Calu3 (cell line): ENCODE measurements at regions not wholly inside any gene's neighbourhood (a gene's known extent, or its start where the extent isn't known, plus 50 kb on each side); places are given as distances from the start of the nearest gene placed in this dataset.

Experiments used
- BruUV-seq: library from RNA; stranded (reverse); fragments of 400-500 nt; replicated peaks from 2 replicates; lab custom pipeline; 2021; lab: Mats Ljungman, UMichigan
- CTCF ChIA-PET: fragments of 300-600 bp; sonication (Branson Sonifier 250); formaldehyde crosslinking; loops from one replicate; lab custom pipeline; 2022; ENCODE audit warnings: antibody characterized with exemption; lab: Charles Lee
- DNase-seq: peaks from one replicate; pipeline ENCODE4 v3.0.0; 2022
- H3K27ac Mint-ChIP-seq: one replicate; pipeline ENCODE4 v1.8.0; 2022; ENCODE audit warnings: mixed read lengths; ENCODE audit not compliant: unreplicated experiment
- H3K27me3 Mint-ChIP-seq: one replicate; pipeline ENCODE4 v1.8.0; 2022; ENCODE audit warnings: mixed read lengths; ENCODE audit not compliant: unreplicated experiment
- H3K36me3 Mint-ChIP-seq: one replicate; pipeline ENCODE4 v1.8.0; 2022; ENCODE audit warnings: mild to moderate bottlenecking, moderate library complexity, mixed read lengths; ENCODE audit not compliant: insufficient read depth, unreplicated experiment
- H3K4me1 Mint-ChIP-seq: one replicate; pipeline ENCODE4 v1.8.0; 2022; ENCODE audit warnings: mild to moderate bottlenecking, low read depth, mixed read lengths; ENCODE audit not compliant: unreplicated experiment
- H3K4me3 Mint-ChIP-seq: one replicate; pipeline ENCODE4 v1.8.0; 2022; ENCODE audit warnings: mild to moderate bottlenecking, low read depth, moderate library complexity, mixed read lengths; ENCODE audit not compliant: unreplicated experiment
- H3K9me3 Mint-ChIP-seq: one replicate; pipeline ENCODE4 v1.8.0; 2022; ENCODE audit warnings: low read depth, mixed read lengths; ENCODE audit not compliant: unreplicated experiment
- intact Hi-C: fragments of 100-400 bp; cut with micrococcal nuclease; formaldehyde crosslinking; loops from one replicate; pipeline ENCODE4 v1.10.0; 2022; ENCODE audit not compliant: unreplicated experiment
- TF ChIP-seq, protein P1 (sequence below): fragments of 200-600 bp; IDR thresholded peaks from one replicate; pipeline ENCODE4 v1.8.0; 2022; ENCODE audit warnings: antibody characterized with exemption; ENCODE audit not compliant: unreplicated experiment

DNA sequence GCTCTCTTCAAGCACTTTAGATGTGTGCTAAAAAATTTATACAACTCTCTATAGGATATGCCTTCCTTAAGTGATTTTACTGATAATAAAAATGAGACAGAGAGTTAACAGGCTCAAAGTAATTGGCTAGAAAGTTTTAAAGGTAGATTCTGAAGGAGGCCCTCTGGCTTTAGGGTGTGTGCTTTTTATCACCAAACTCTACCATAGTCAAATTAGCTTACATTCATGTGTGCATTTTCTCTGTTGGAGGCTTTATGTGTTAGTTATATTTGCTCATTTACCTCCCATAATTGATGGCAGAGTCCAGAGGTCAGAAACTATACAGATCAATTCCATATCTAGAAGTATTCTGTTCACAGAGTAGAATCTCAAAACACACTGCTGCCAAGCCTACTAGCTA lies 317.5 kb downstream of the JRKL start:
- no peaks in the 10 kb centered on the region for H3K9me3 Mint-ChIP-seq
- TF ChIP-seq, protein P1, sequence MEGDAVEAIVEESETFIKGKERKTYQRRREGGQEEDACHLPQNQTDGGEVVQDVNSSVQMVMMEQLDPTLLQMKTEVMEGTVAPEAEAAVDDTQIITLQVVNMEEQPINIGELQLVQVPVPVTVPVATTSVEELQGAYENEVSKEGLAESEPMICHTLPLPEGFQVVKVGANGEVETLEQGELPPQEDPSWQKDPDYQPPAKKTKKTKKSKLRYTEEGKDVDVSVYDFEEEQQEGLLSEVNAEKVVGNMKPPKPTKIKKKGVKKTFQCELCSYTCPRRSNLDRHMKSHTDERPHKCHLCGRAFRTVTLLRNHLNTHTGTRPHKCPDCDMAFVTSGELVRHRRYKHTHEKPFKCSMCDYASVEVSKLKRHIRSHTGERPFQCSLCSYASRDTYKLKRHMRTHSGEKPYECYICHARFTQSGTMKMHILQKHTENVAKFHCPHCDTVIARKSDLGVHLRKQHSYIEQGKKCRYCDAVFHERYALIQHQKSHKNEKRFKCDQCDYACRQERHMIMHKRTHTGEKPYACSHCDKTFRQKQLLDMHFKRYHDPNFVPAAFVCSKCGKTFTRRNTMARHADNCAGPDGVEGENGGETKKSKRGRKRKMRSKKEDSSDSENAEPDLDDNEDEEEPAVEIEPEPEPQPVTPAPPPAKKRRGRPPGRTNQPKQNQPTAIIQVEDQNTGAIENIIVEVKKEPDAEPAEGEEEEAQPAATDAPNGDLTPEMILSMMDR: no peak
- no peaks in the 10 kb centered on the region for H3K4me1 Mint-ChIP-seq
- DNase-seq: no peak
- no peak overlapping the region for H3K27ac Mint-ChIP-seq
- no peak overlapping the region for H3K4me3 Mint-ChIP-seq
- CTCF ChIA-PET: no interaction called here
- intact Hi-C loops: no loop called here
- peaks cover 38% of the 10 kb centered on the region for H3K27me3 Mint-ChIP-seq
- H3K36me3 Mint-ChIP-seq: no peaks in the 10 kb centered on the region
- BruUV-seq: no TSS peak

DNA sequence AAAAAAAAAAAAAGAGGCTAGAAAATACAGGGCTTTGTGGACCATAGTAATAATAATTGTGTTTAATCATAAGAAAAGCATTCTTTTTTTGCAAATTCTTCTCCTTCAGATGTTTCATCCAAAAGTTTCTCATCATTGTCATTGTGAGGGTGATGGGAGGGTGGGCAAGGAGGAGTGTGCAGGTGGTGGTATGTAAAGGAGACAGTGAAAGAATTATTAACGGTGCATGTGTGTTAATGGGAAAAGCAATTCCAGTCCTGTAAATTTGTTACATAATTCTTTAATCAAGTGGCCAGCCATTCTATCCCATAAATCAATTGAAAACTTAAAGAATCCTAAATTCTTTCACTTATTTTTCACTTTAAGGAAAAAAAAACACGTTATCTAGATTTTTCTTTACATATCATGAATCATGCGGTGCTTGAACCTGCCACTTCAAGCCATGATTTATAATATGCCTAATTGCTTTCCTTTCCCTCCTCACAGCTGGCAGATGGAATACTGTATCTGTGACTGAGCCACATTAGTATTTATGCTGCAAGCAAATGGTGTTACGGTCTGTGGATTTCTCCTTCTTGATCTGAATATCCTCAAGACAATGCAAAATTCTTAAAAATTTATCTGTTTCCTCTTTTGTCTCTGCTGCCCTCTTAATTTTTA lies 318.5 kb downstream of the JRKL start:
- CTCF ChIA-PET: no interaction called here
- Mint-ChIP-seq H3K27ac (no peak overlapping the region), H3K9me3 (no peaks in the 10 kb centered on the region), H3K4me3 (no peak overlapping the region), H3K36me3 (no peaks in the 10 kb centered on the region), H3K27me3 (peaks cover 38% of the 10 kb centered on the region), H3K4me1 (no peaks in the 10 kb centered on the region)
- TF ChIP-seq, protein P1: no peak
- BruUV-seq: no TSS peak
- no peak for DNase-seq
- intact Hi-C loops: no loop called here

DNA sequence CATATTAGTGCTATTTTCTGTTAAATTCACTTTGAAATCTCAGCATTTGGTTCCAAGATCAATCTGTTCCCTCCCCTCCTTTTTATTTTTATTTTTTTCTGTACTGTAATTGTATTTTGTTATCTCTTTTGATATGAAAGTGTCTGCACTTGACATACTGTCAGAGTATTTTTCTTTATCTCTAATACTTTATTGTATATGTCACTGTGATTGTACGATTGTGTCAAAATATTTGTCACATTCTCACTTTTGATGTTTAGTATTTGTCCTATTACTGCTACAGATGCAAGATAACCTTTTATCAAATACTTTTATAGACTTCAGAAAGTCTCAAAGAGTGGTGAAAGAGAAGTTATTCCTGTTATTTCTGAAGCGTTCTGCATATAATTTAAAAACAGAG lies 323.5 kb downstream of the JRKL start:
- H3K36me3 Mint-ChIP-seq: no peaks in the 10 kb centered on the region
- H3K4me3 Mint-ChIP-seq: no peak overlapping the region
- CTCF ChIA-PET: no interaction called here
- no peak overlapping the region for H3K27ac Mint-ChIP-seq
- intact Hi-C loops: no loop called here
- H3K4me1 Mint-ChIP-seq: no peaks in the 10 kb centered on the region
- DNase-seq: no peak
- H3K27me3 Mint-ChIP-seq: peaks cover 27% of the 10 kb centered on the region
- H3K9me3 Mint-ChIP-seq: no peaks in the 10 kb centered on the region
- TF ChIP-seq, protein P1: no peak
- BruUV-seq: no TSS peak

DNA sequence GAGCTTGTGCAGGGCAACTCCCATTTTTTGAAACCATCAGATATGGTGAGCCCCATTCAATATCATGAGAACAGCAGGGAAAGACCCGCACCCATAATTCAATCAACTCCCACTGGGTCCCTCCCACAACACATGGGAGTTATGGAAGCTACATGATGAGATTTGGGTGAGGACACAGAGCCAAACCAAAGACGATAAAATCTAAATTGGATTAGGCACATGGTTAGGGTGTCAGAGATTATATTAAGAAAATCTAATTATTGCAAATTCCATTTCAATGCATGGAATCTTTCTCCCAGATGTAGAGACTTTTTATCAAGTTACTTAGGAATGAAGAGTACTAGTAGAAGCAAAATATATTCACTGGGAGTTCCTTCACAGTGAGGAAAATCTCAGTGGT lies 324.9 kb downstream of the JRKL start:
- CTCF ChIA-PET: no interaction called here
- no peak for DNase-seq
- Mint-ChIP-seq H3K9me3 (no peaks in the 10 kb centered on the region), H3K27me3 (peaks cover 33% of the 10 kb centered on the region), H3K4me1 (no peaks in the 10 kb centered on the region), H3K4me3 (no peak overlapping the region), H3K36me3 (no peaks in the 10 kb centered on the region), H3K27ac (no peak overlapping the region)
- intact Hi-C loops: loop anchor here (1.0 kb wide), 1 partner anchor 32 kb away; no protein-coding TSS in a partner anchor
- TF ChIP-seq, protein P1: no peak
- BruUV-seq: no TSS peak
